ENCODE measurements at regions not wholly inside any gene's neighbourhood (a gene's known extent, or its start where the extent isn't known, plus 50 kb on each side); places are given as distances from the start of the nearest gene placed in this dataset.

GRCh38 chr12:107340898-107341297 is 247.5 kb upstream of the CRY1 start:
- TF ChIP-seq CTCF (IDR thresholded peaks at IDR 0.05; ENCODE audit: low read length) (no peak), EZH2 (IDR thresholded peaks at IDR 0.05; ENCODE audit: borderline replicate concordance, low read length) (no peak)

Data from OCI-LY1 (cell line).